Hematopoietic multipotent progenitor cell treated with erythropoietin and hydrocortisone succinate and interleukin-3 and kit ligand, for 6 days (in vitro differentiated cells): ENCODE measurements at regions not wholly inside any gene's neighbourhood (a gene's known extent, or its start where the extent isn't known, plus 50 kb on each side); places are given as distances from the start of the nearest gene placed in this dataset.

ENCODE experiments used
- DNase-seq: peaks from one replicate; pipeline ENCODE4 v3.0.0-alpha.2; 2015

DNA sequence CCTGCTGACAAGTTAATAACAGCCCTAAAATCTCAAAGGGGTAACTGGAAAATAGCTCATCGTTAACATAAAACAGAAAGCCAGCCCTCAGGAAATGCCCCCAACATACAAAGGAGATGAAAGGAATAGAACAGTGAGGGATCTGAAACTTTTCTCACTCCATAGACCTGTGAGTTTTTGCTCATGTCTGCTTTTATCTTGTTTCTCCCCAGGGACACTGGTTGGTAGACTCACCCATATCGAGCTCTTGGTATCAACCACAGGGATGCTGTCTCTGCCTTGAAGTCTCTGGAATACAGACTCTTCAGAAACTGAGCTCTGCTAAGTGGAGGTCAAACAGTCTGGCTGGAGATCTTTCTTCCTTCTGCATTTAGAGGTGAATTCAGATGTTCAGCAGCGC is 77.4 kb upstream of the CAMK1G start:
- DNase-seq, result no peak

DNA sequence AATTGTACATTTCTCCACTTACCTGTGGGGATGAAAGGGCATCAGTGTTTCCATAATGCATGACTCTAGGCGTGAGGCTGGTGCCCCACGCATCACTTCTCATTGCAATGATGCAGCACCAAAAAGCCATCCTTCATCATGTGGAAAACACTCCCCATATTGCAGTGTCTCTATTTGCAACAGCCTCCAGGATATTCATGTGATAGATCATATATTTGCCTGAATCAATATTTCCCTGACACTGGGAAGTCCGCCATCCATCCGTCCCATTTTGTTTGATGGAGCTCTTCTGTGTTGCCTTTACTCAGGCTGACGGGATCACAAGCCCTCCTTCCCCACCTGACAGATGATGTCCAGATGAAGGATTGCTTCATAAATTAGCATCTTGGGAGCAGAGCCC is 74.5 kb upstream of the CAMK1G start:
- DNase-seq, result no peak

- no peak for DNase-seq
Measured at GRCh38 chr1:209510063-209510462, 73.5 kb upstream of the CAMK1G start.

DNA sequence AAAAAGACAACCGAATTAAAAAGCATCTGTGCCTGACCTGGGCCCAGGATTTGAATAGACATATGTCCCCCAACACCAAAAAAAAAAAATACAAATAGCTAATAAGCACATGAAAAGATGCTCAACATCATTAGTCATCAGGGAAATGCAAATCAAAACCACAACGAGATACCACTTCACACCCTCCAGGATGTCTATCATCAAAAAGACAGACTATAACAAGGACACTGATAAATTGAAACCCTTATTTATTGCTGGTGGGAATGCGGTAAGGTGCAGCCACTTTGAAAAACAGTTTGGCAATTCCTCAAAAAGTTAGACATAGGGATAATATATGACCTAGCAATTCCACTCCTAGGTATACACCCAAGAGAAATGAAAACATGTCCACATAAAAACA is 72.3 kb upstream of the CAMK1G start:
- no peak for DNase-seq

DNA sequence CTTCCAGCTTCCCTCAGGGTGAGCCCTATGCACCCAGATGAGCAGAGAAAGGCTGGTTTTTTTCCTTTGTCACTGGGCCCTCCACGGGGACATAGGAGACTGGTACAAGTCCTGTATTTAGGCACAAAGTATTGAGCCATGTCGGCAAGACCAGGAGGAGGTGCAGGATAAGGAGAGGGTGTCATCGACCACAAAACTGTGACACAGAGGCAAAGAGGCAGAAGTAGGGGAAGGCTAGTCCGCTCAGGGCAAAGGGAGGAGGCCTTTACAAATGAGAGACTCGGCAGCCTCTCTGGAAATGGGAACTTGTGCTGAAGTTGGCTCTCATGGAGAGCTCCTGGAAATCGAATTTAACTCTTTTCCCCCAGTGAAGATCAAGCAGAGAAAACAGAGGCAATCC is 70.7 kb upstream of the CAMK1G start:
- DNase-seq, result no peak

DNA sequence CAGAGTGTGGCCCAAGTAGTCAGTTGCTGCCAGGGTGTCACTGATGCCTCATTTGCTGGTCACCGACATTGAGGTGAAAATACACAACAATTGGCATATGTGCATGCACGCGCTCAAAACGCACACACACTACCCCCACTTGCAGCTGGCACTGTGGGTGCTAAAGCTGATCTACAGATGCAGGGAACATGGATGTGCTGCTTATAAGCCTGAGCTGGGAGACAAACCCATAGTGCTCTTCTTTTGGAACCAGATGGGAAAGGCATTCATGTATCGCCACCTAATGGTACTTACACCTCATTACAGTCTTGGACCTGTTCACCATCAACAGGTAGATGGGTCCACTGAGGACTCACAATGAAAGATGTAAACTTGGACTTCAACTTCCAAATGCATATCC is 70.3 kb upstream of the CAMK1G start:
- peak; percentile 64 for DNase-seq

- no peak for DNase-seq
Measured at GRCh38 chr1:209516771-209517680, 66.5 kb upstream of the CAMK1G start.

- no peak for DNase-seq
Measured at GRCh38 chr1:209517681-209518050, 65.8 kb upstream of the CAMK1G start.

- no peak for DNase-seq
Measured at GRCh38 chr1:209519786-209520185, 63.7 kb upstream of the CAMK1G start.

- no peak for DNase-seq
Measured at GRCh38 chr1:209522826-209523225, 60.7 kb upstream of the CAMK1G start.

DNA sequence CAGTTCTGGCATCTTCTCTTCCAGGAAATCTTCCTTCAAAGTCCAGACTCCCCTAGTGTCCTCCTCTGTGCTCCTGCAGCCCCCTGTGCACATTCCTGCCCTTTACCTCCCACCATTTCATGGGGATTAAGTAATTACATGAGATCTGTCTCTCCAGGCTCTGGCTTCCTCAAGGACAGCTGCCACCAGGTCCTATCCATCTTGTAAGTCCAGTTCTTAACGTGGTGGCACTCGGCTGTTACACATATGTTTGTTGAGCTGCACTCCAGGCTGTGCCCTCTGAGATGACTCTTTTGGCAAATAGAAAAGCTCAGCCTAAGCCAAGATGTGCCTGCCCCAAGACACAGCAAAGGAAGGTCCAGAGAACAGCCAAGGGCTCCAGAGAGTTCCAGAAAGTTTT is 57.4 kb upstream of the CAMK1G start:
- DNase-seq, result no peak

GRCh38 chr1:209527372-209527771 is 56.1 kb upstream of the CAMK1G start:
- no peak for DNase-seq

GRCh38 chr1:209527993-209528717 is 55.4 kb upstream of the CAMK1G start:
- DNase-seq, result no peak

DNA sequence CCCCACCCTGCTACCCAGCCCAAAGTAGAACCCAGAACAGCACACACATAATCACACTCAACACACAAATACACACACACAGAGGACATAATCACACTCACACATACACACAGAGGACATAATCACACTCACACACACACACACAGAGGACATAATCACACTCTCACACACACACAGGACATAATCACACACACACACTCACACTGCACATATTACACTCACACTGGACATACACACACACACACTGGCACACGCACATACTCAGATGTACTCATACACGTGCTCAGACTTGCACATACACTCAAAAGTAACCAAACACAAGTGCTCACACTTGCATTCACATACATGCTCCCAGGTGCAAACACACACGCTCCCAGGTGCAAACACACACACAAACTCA is 54.3 kb upstream of the CAMK1G start:
- DNase-seq, result no peak

- no peak for DNase-seq
Measured at GRCh38 chr1:209531006-209531405, 52.5 kb upstream of the CAMK1G start.

DNA sequence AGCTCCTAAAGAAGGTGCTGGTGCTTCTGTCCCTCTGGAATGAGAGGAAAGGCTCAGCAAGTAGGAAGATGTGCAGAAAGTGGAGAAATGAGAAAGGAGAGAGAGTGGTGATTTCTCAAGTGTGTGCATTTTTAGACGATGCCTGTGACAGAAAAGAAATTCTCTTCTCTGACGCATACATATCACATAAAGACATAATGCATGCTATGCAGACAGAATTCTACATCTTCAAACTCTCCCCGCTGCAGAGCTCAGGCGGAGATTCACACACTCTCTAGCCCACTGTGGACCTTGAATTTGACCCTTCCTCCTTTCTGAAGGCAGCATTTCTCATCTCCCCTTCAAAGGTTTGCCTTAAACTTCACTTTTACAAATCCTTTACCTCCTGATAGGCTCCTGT is 52.0 kb upstream of the CAMK1G start:
- no peak for DNase-seq
